ENCODE measurements at regions not wholly inside any gene's neighbourhood (a gene's known extent, or its start where the extent isn't known, plus 50 kb on each side); places are given as distances from the start of the nearest gene placed in this dataset.

DNA sequence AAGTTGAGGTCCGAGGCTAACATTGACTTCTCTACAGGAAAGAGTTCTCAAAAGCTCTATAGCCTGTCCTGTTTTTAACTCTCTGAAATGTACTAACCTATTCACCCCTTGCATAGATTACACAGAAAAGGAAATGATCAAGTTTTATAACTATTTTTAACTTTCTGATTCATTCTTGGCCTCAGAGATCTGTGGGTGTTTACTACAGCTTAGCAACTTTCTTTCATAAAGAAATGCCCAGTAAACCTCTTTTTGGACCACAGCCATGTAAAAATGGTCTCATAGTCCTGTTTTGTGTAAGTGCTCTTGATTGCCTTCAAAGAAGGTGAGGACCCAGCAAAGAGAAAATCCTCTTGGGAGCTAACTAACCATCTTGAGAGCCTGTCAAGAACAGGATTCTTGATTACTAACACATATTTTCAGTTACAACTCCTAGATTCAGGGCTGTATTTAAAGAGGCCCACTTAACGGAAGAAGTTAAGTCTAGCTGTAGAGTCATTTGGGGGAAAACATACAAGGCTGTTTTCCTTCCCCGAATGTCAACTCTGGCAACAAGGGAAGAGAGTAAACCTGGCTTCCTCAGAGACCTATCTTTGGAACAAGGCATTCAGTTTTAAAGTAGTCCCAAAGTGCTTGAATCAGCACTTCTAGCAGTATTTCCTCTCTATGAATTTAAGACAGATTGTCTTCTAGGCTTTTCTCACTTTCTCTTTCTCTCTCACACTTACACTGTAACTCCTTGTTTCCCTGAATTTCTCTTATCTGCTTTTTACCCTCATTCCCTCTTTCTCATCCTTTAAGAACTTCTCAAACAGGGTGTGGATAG, 78.2 kb downstream of the IL21 start:
- TF ChIP-seq CEBPB (IDR thresholded peaks at IDR 0.05), result no peak
- no peak for TF ChIP-seq TAF1 (IDR thresholded peaks at IDR 0.05; ENCODE audit: low read depth)
- TF ChIP-seq EP300 (IDR thresholded peaks at IDR 0.05; ENCODE audit: borderline replicate concordance), result no peak
- TF ChIP-seq, protein P1, sequence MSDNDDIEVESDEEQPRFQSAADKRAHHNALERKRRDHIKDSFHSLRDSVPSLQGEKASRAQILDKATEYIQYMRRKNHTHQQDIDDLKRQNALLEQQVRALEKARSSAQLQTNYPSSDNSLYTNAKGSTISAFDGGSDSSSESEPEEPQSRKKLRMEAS (IDR thresholded peaks at IDR 0.05), result no peak
- TF ChIP-seq FOXM1 (IDR thresholded peaks at IDR 0.05; ENCODE audit: borderline replicate concordance, low read depth), result no peak
- TF ChIP-seq TEAD4 (IDR thresholded peaks at IDR 0.05), result no peak

- TF ChIP-seq, protein P2, sequence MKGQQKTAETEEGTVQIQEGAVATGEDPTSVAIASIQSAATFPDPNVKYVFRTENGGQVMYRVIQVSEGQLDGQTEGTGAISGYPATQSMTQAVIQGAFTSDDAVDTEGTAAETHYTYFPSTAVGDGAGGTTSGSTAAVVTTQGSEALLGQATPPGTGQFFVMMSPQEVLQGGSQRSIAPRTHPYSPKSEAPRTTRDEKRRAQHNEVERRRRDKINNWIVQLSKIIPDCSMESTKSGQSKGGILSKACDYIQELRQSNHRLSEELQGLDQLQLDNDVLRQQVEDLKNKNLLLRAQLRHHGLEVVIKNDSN (IDR thresholded peaks at IDR 0.05), result no peak
- TF ChIP-seq EP300 (IDR thresholded peaks at IDR 0.05; ENCODE audit: borderline replicate concordance) (no peak), TCF12 (IDR thresholded peaks at IDR 0.05; ENCODE audit: low read depth) (no peak), CREB1 (IDR thresholded peaks at IDR 0.05; ENCODE audit: low read depth) (no peak), CEBPB (IDR thresholded peaks at IDR 0.05) (no peak), NFIC (IDR thresholded peaks at IDR 0.05) (no peak), YY1 (IDR thresholded peaks at IDR 0.05; ENCODE audit: low read depth) (no peak), TEAD4 (IDR thresholded peaks at IDR 0.05) (no peak), RAD21 (IDR thresholded peaks at IDR 0.05; ENCODE audit: low read depth) (no peak), TAF1 (IDR thresholded peaks at IDR 0.05; ENCODE audit: low read depth) (no peak), FOXM1 (IDR thresholded peaks at IDR 0.05; ENCODE audit: borderline replicate concordance, low read depth) (no peak), ZBTB7A (IDR thresholded peaks at IDR 0.05; ENCODE audit: low read depth) (no peak), REST (IDR thresholded peaks at IDR 0.05; ENCODE audit: low read depth) (no peak)
- TF ChIP-seq, protein P1 (IDR thresholded peaks at IDR 0.05), result no peak
Measured at GRCh38 chr4:122541996-122542395, 78.9 kb downstream of the IL21 start.

- no peak for TF ChIP-seq FOXM1 (IDR thresholded peaks at IDR 0.05; ENCODE audit: borderline replicate concordance, low read depth)
- TF ChIP-seq REST (IDR thresholded peaks at IDR 0.05; ENCODE audit: low read depth), result no peak
- TF ChIP-seq TEAD4 (IDR thresholded peaks at IDR 0.05), result no peak
- no peak for TF ChIP-seq EP300 (IDR thresholded peaks at IDR 0.05; ENCODE audit: borderline replicate concordance)
- no peak for TF ChIP-seq NFIC (IDR thresholded peaks at IDR 0.05)
Measured at GRCh38 chr4:122540838-122541237, 80.0 kb downstream of the IL21 start.

- TF ChIP-seq TCF12 (IDR thresholded peaks at IDR 0.05; ENCODE audit: low read depth), result no peak
- TF ChIP-seq FOXM1 (IDR thresholded peaks at IDR 0.05; ENCODE audit: borderline replicate concordance, low read depth), result no peak
- TF ChIP-seq, protein P2 (IDR thresholded peaks at IDR 0.05), result no peak
- TF ChIP-seq REST (IDR thresholded peaks at IDR 0.05; ENCODE audit: low read depth), result no peak
- no peak for TF ChIP-seq TAF1 (IDR thresholded peaks at IDR 0.05; ENCODE audit: low read depth)
- TF ChIP-seq ZBTB7A (IDR thresholded peaks at IDR 0.05; ENCODE audit: low read depth), result no peak
- TF ChIP-seq EGR1 (IDR thresholded peaks at IDR 0.05), result no peak
- TF ChIP-seq CEBPB (IDR thresholded peaks at IDR 0.05), result no peak
- no peak for TF ChIP-seq NFIC (IDR thresholded peaks at IDR 0.05)
- no peak for TF ChIP-seq EP300 (IDR thresholded peaks at IDR 0.05; ENCODE audit: borderline replicate concordance)
- no peak for TF ChIP-seq CREB1 (IDR thresholded peaks at IDR 0.05; ENCODE audit: low read depth)
- no peak for TF ChIP-seq TEAD4 (IDR thresholded peaks at IDR 0.05)
- TF ChIP-seq YY1 (IDR thresholded peaks at IDR 0.05; ENCODE audit: low read depth), result no peak
- TF ChIP-seq, protein P1 (IDR thresholded peaks at IDR 0.05), result no peak
- no peak for TF ChIP-seq RAD21 (IDR thresholded peaks at IDR 0.05; ENCODE audit: low read depth)
Measured at GRCh38 chr4:122539861-122540465, 80.9 kb downstream of the IL21 start.
